H9 (cell line): ENCODE measurements at regions not wholly inside any gene's neighbourhood (a gene's known extent, or its start where the extent isn't known, plus 50 kb on each side); places are given as distances from the start of the nearest gene placed in this dataset.

Experiments
- DNase-seq: peaks from one replicate; pipeline ENCODE4 v3.0.0-alpha.2; 2017
- H2AFZ ChIP-seq: one replicate; pipeline ENCODE4 v1.6.1; 2013; ENCODE audit warnings: mild to moderate bottlenecking, low read length, control low read depth, moderate library complexity
- H2AK5ac ChIP-seq: 2 replicates; pipeline ENCODE4 v1.6.1; 2013; ENCODE audit warnings: low read length, control low read depth, mixed read lengths; ENCODE audit not compliant: insufficient read length
- H2BK120ac ChIP-seq: one replicate; pipeline ENCODE4 v1.6.1; 2013; ENCODE audit warnings: low read depth, mild to moderate bottlenecking, low read length, control low read depth, inconsistent platforms; ENCODE audit not compliant: poor library complexity, severe bottlenecking
- H2BK12ac ChIP-seq: 2 replicates; pipeline ENCODE4 v1.6.1; 2013; ENCODE audit warnings: low read length, control low read depth, mixed read lengths, low read depth; ENCODE audit not compliant: insufficient read length
- H2BK15ac ChIP-seq: 2 replicates; pipeline ENCODE4 v1.6.1; 2013; ENCODE audit warnings: low read depth, low read length, control low read depth
- H2BK20ac ChIP-seq: one replicate; pipeline ENCODE4 v1.6.1; 2013; ENCODE audit warnings: low read depth, mild to moderate bottlenecking, low read length, control low read depth, inconsistent platforms; ENCODE audit not compliant: poor library complexity, severe bottlenecking
- H2BK5ac ChIP-seq: 2 replicates; pipeline ENCODE4 v1.6.1; 2013; ENCODE audit warnings: low read length, control low read depth, mixed read lengths; ENCODE audit not compliant: insufficient read length
- H3K14ac ChIP-seq: 2 replicates; pipeline ENCODE4 v1.6.1; 2013; ENCODE audit warnings: low read length, control low read depth; ENCODE audit not compliant: insufficient read depth
- H3K18ac ChIP-seq: 2 replicates; pipeline ENCODE4 v1.6.1; 2013; ENCODE audit warnings: low read depth, mild to moderate bottlenecking, mixed read lengths, low read length, control low read depth; ENCODE audit not compliant: insufficient read length
- H3K23ac ChIP-seq: 2 replicates; pipeline ENCODE4 v1.6.1; 2013; ENCODE audit warnings: low read length, control low read depth, mixed read lengths, low read depth; ENCODE audit not compliant: insufficient read length
- H3K23me2 ChIP-seq: 2 replicates; pipeline ENCODE4 v1.6.1; 2013; ENCODE audit warnings: low read depth, mild to moderate bottlenecking, mixed read lengths, low read length, control low read depth; ENCODE audit not compliant: insufficient read length, poor library complexity, severe bottlenecking
- H3K27ac ChIP-seq: 2 replicates; pipeline ENCODE4 v1.5.1; 2013; ENCODE audit warnings: low read length, control low read depth, mixed read lengths, low read depth; ENCODE audit not compliant: insufficient read length
- H3K27me3 ChIP-seq: 2 replicates; pipeline ENCODE4 v1.6.1; 2013; ENCODE audit warnings: low read length, control low read depth, inconsistent platforms; ENCODE audit not compliant: insufficient read depth
- H3K4ac ChIP-seq: 2 replicates; pipeline ENCODE4 v1.6.1; 2013; ENCODE audit warnings: low read depth, mild to moderate bottlenecking, control low read depth, inconsistent platforms, low read length, moderate library complexity
- H3K4me1 ChIP-seq: 2 replicates; pipeline ENCODE4 v1.6.1; 2013; ENCODE audit warnings: low read length, control low read depth, inconsistent platforms; ENCODE audit not compliant: insufficient read depth
- H3K4me2 ChIP-seq: 2 replicates; pipeline ENCODE4 v1.6.1; 2013; ENCODE audit warnings: low read length, control low read depth, mixed read lengths; ENCODE audit not compliant: insufficient read length, insufficient read depth
- H3K56ac ChIP-seq: 2 replicates; pipeline ENCODE4 v1.6.1; 2013; ENCODE audit warnings: low read depth, mild to moderate bottlenecking, mixed read lengths, low read length, control low read depth; ENCODE audit not compliant: insufficient read length
- H3K79me1 ChIP-seq: 2 replicates; pipeline ENCODE4 v1.6.1; 2013; ENCODE audit warnings: low read depth, mild to moderate bottlenecking, moderate library complexity, low read length, control low read depth, inconsistent platforms; ENCODE audit not compliant: insufficient read depth, poor library complexity, severe bottlenecking
- H3K79me2 ChIP-seq: 2 replicates; pipeline ENCODE4 v1.6.1; 2013; ENCODE audit warnings: low read length, control low read depth, inconsistent platforms; ENCODE audit not compliant: insufficient read depth
- H3K9ac ChIP-seq: 2 replicates; pipeline ENCODE4 v1.6.1; 2013; ENCODE audit warnings: low read length, control low read depth, mixed read lengths; ENCODE audit not compliant: insufficient read length; ENCODE audit errors: extremely low read depth
- H3K9me3 ChIP-seq: one replicate; pipeline ENCODE4 v1.6.1; 2013; ENCODE audit warnings: low read depth, low read length, inconsistent platforms; ENCODE audit not compliant: control insufficient read depth
- H3T11ph ChIP-seq: one replicate; pipeline ENCODE4 v1.6.1; 2013; ENCODE audit warnings: mild to moderate bottlenecking, low read length, control low read depth, inconsistent platforms
- H4K20me1 ChIP-seq: one replicate; pipeline ENCODE4 v1.6.1; 2013; ENCODE audit not compliant: control insufficient read depth, insufficient read length, insufficient read depth
- H4K5ac ChIP-seq: 2 replicates; pipeline ENCODE4 v1.6.1; 2013; ENCODE audit warnings: low read depth, mild to moderate bottlenecking, mixed read lengths, low read length, control low read depth; ENCODE audit not compliant: insufficient read length
- H4K8ac ChIP-seq: replicated peaks from 2 replicates; pipeline ENCODE4 v1.6.1; 2013; ENCODE audit warnings: low read length, control low read depth, mixed read lengths, low read depth; ENCODE audit not compliant: insufficient read length
- H4K91ac ChIP-seq: 2 replicates; pipeline ENCODE4 v1.6.1; 2013; ENCODE audit warnings: low read depth, mild to moderate bottlenecking, moderate library complexity, mixed read lengths, low read length, control low read depth; ENCODE audit not compliant: insufficient read length
- H3K27ac Mint-ChIP-seq, 3 experiments: 2 replicates in 2 of 3; 3 replicates in 1 of 3; pipeline ENCODE4 v1.8.0; 2020 to 2021; ENCODE audit warnings: mixed read lengths in 3 of 3, mild to moderate bottlenecking in 1 of 3, moderate library complexity in 1 of 3
- H3K27me3 Mint-ChIP-seq: 2 replicates; pipeline ENCODE4 v1.8.0; 2021; ENCODE audit warnings: low read depth, mild to moderate bottlenecking, moderate library complexity, mixed read lengths
- H3K36me3 Mint-ChIP-seq, 3 experiments: 2 replicates in 2 of 3; 3 replicates in 1 of 3; pipeline ENCODE4 v1.8.0; 2020 to 2021; ENCODE audit warnings: low read depth in 3 of 3, mixed read lengths in 3 of 3; ENCODE audit not compliant: insufficient read depth in 1 of 3
- H3K4me1 Mint-ChIP-seq, 2 experiments: 2 replicates each; pipeline ENCODE4 v1.8.0; 2020; ENCODE audit warnings: mixed read lengths in 2 of 2
- H3K4me3 Mint-ChIP-seq, 2 experiments: 2 replicates in 1 of 2; 3 replicates in 1 of 2; pipeline ENCODE4 v1.8.0; 2020 to 2021; ENCODE audit warnings: mild to moderate bottlenecking in 2 of 2, mixed read lengths in 2 of 2, moderate library complexity in 1 of 2
- H3K9me3 Mint-ChIP-seq, 2 experiments: 2 replicates in 1 of 2; 3 replicates in 1 of 2; pipeline ENCODE4 v1.8.0; 2020; ENCODE audit warnings: mild to moderate bottlenecking in 2 of 2, mixed read lengths in 2 of 2, moderate library complexity in 1 of 2
- CTCF ChIP-seq: fragments of 200-600 bp; sonication (generic); conservative IDR thresholded peaks from 3 replicates; pipeline ENCODE4 v1.8.0; 2021; ENCODE audit warnings: antibody characterized with exemption, mild to moderate bottlenecking

GRCh38 chr16:77596261-77596660 lies 126.1 kb upstream of the NUDT7 start:
- Histone ChIP-seq H3K27me3 (no peaks in the 10 kb centered on the region), H3K4me1 (no peaks in the 10 kb centered on the region), H3K79me1 (no peaks in the 10 kb centered on the region), H3K4ac (no peak overlapping the region), H4K91ac (no peak overlapping the region), H2BK20ac (no peak overlapping the region), H3K27ac (no peak overlapping the region), H2BK15ac (no peak overlapping the region), H2BK120ac (no peak overlapping the region), H2BK5ac (no peak overlapping the region), H2BK12ac (no peak overlapping the region), H3K9ac (no peak overlapping the region), H2AFZ (no peak overlapping the region), H3K23ac (no peak overlapping the region), H4K5ac (no peak overlapping the region), H3K18ac (no peak overlapping the region), H3K79me2 (no peaks in the 10 kb centered on the region), H3K14ac (no peak overlapping the region), H4K20me1 (no peaks in the 10 kb centered on the region), H2AK5ac (no peak overlapping the region), H3T11ph (no peak overlapping the region), H3K56ac (no peak overlapping the region), H3K4me2 (no peak overlapping the region), H4K8ac (no peak overlapping the region), H3K23me2 (no peaks in the 10 kb centered on the region), H3K9me3 (no peaks in the 10 kb centered on the region)
- TF ChIP-seq CTCF, result no peak
- no peak for DNase-seq
- Mint-ChIP-seq H3K4me1 (no peaks in the 10 kb centered on the region), H3K36me3 (peaks cover 0 to 11% (median 2%) of the 10 kb centered on the region in 3 experiments; a peak in 4 of 7 replicates), H3K27me3 (no peaks in the 10 kb centered on the region), H3K9me3 (peaks cover 10 to 13% of the 10 kb centered on the region in 2 experiments), H3K27ac (no peak overlapping the region), H3K4me3 (no peak overlapping the region)
